T-cell (primary cell): ENCODE measurements at regions not wholly inside any gene's neighbourhood (a gene's known extent, or its start where the extent isn't known, plus 50 kb on each side); places are given as distances from the start of the nearest gene placed in this dataset.
A peak's percentile ranks its signal among the peaks of the same experiment; 100 is the strongest.

ENCODE experiments used
- ATAC-seq, 4 experiments: fragments of 200-7000 bp in 3 of 4; fragments of 150-1000 bp in 1 of 4; cut with Tn5 transposase; replicated peaks in 1 of 4; 1 replicate in 3 of 4; 2 replicates in 1 of 4; pipeline ENCODE4 v1.10.0; 2021; ENCODE audit warnings: moderate library complexity in 3 of 4, mild to moderate bottlenecking in 2 of 4, moderate number of reproducible peaks in 1 of 4
- CTCF ChIA-PET, 2 donors: fragments of 300-600 bp; sonication (Branson Sonifier 250); formaldehyde crosslinking; loops; one replicate each; lab custom pipeline; 2022; ENCODE audit warnings: antibody characterized with exemption in 2 of 2; lab: Charles Lee
- POLR2A ChIA-PET, 2 donors: fragments of 300-600 bp; sonication (Branson Sonifier 250); formaldehyde crosslinking; loops; one replicate each; lab custom pipeline; 2022; ENCODE audit warnings: antibody characterized with exemption in 2 of 2; lab: Charles Lee
- DNase-seq, 35 experiments: peaks; one replicate each; pipeline versions ENCODE4 v3.0.0 to v3.0.0-alpha.2; 2013 to 2023
- H3K27ac ChIP-seq: one replicate; pipeline ENCODE4 v1.5.1; 2013; ENCODE audit warnings: low read length
- H3K27me3 ChIP-seq, 2 experiments: replicated peaks in 1 of 2; 1 replicate in 1 of 2; 2 replicates in 1 of 2; pipeline versions ENCODE4 v1.6.1 to v1.7.0; 2013; ENCODE audit warnings: low read length in 1 of 2, mixed read lengths in 1 of 2; ENCODE audit not compliant: control insufficient read depth in 2 of 2, insufficient read depth in 2 of 2; ENCODE audit errors: extremely low read depth in 1 of 2
- H3K36me3 ChIP-seq, 2 donors: 1 replicate in 1 of 2; 2 replicates in 1 of 2; pipeline versions ENCODE4 v1.6.1 to v1.7.0; 2013; ENCODE audit warnings: low read length in 1 of 2; ENCODE audit not compliant: control insufficient read depth in 2 of 2, insufficient read depth in 1 of 2; ENCODE audit errors: extremely low read depth in 1 of 2
- H3K4me1 ChIP-seq, 2 experiments: 1 replicate in 1 of 2; 2 replicates in 1 of 2; pipeline versions ENCODE4 v1.6.1 to v1.7.0; 2013; ENCODE audit warnings: low read length in 2 of 2, mixed read lengths in 1 of 2; ENCODE audit not compliant: insufficient read depth in 2 of 2, control insufficient read depth in 1 of 2; ENCODE audit errors: extremely low read depth in 1 of 2
- H3K4me3 ChIP-seq, 2 donors: 1 replicate in 1 of 2; 2 replicates in 1 of 2; pipeline versions ENCODE4 v1.5.1 to v1.7.0; 2013; ENCODE audit warnings: mild to moderate bottlenecking in 2 of 2, low read length in 1 of 2, moderate library complexity in 1 of 2; ENCODE audit not compliant: control insufficient read depth in 1 of 2; ENCODE audit errors: extremely low read depth in 1 of 2
- H3K9me3 ChIP-seq: 2 replicates; pipeline ENCODE4 v1.7.0; 2013
- H3K27ac Mint-ChIP-seq, 2 donors: one replicate each; pipeline ENCODE4 v1.8.0; 2020 to 2021; ENCODE audit warnings: mild to moderate bottlenecking in 2 of 2, mixed read lengths in 2 of 2
- H3K27me3 Mint-ChIP-seq, 2 donors: one replicate each; pipeline ENCODE4 v1.8.0; 2021 to 2022; ENCODE audit warnings: mixed read lengths in 2 of 2
- H3K36me3 Mint-ChIP-seq: one replicate; pipeline ENCODE4 v1.8.0; 2021; ENCODE audit warnings: mixed read lengths
- H3K4me1 Mint-ChIP-seq, 3 donors: one replicate each; pipeline ENCODE4 v1.8.0; 2020 to 2022; ENCODE audit warnings: mixed read lengths in 3 of 3, mild to moderate bottlenecking in 1 of 3
- H3K4me3 Mint-ChIP-seq, 3 donors: one replicate each; pipeline ENCODE4 v1.8.0; 2020 to 2022; ENCODE audit warnings: mild to moderate bottlenecking in 3 of 3, mixed read lengths in 3 of 3, moderate library complexity in 3 of 3
- H3K9me3 Mint-ChIP-seq, 3 donors: one replicate each; pipeline ENCODE4 v1.8.0; 2020 to 2022; ENCODE audit warnings: mixed read lengths in 3 of 3
- WGBS: methylation state at CpG from one replicate; pipeline ENCODE4 v1.1.5; 2013; ENCODE audit warnings: missing lambda C conversion rate; ENCODE audit not compliant: insufficient coverage; 5-methylcytosine and 5-hydroxymethylcytosine counted together

GRCh38 chr6:130671119-130671518 is 156.1 kb upstream of the SMLR1 start:
- H3K36me3 ChIP-seq, result no peaks in the 10 kb centered on the region
- H3K4me1 ChIP-seq, result no peaks in the 10 kb centered on the region
- Mint-ChIP-seq H3K4me3 (no peak overlapping the region), H3K27me3 (no peaks in the 10 kb centered on the region), H3K4me1 (peaks cover 3 to 7% (median 4%) of the 10 kb centered on the region in 3 donors), H3K27ac (no peak overlapping the region), H3K9me3 (peaks cover 0 to 4% (median 0%) of the 10 kb centered on the region in 3 donors), H3K36me3 (no peaks in the 10 kb centered on the region)
- H3K9me3 ChIP-seq, result no peaks in the 10 kb centered on the region
- CTCF ChIA-PET, result no interaction called here
- no peak for DNase-seq
- no peak for ATAC-seq
- H3K4me3 ChIP-seq, result no peak overlapping the region
- H3K27me3 ChIP-seq, result no peaks in the 10 kb centered on the region
- POLR2A ChIA-PET, result no interaction called here
- 100% methylated on average over 1 of the region's 2 CpGs for WGBS
- H3K27ac ChIP-seq, result no peak overlapping the region

- no peak overlapping the region for H3K4me3 Mint-ChIP-seq
- no peak overlapping the region for H3K4me3 ChIP-seq
- H3K36me3 ChIP-seq, result no peaks in the 10 kb centered on the region
- ChIA-PET POLR2A (no interaction called here), CTCF (no interaction called here)
- no peaks in the 10 kb centered on the region for H3K9me3 ChIP-seq
- no peak for ATAC-seq
- DNase-seq, result no peak
- no peaks in the 10 kb centered on the region for H3K36me3 Mint-ChIP-seq
- H3K27ac Mint-ChIP-seq, result no peak overlapping the region
- no peak overlapping the region for H3K27ac ChIP-seq
- H3K4me1 Mint-ChIP-seq, result peaks cover 7 to 12% (median 9%) of the 10 kb centered on the region in 3 donors
- peaks cover 0 to 6% (median 0%) of the 10 kb centered on the region in 3 donors for H3K9me3 Mint-ChIP-seq
- WGBS, result 83% methylated on average over 8 of the region's 11 CpGs
- no peaks in the 10 kb centered on the region for H3K4me1 ChIP-seq
- H3K27me3 Mint-ChIP-seq, result no peaks in the 10 kb centered on the region
- H3K27me3 ChIP-seq, result no peaks in the 10 kb centered on the region
These were observed 155.6 kb upstream of the SMLR1 start for GRCh38 chr6:130671577-130671976.

GRCh38 chr6:130672153-130672552 is 155.1 kb upstream of the SMLR1 start:
- no peak overlapping the region for H3K27ac Mint-ChIP-seq
- Histone ChIP-seq H3K9me3 (peaks cover under 1% of the 10 kb centered on the region), H3K27ac (no peak overlapping the region), H3K4me1 (no peaks in the 10 kb centered on the region), H3K27me3 (no peaks in the 10 kb centered on the region), H3K4me3 (no peak overlapping the region), H3K36me3 (no peaks in the 10 kb centered on the region)
- no CpG with 5 or more reads among the region's 6 CpGs for WGBS
- ChIA-PET POLR2A (no interaction called here), CTCF (no interaction called here)
- no peaks in the 10 kb centered on the region for H3K27me3 Mint-ChIP-seq
- no peaks in the 10 kb centered on the region for H3K36me3 Mint-ChIP-seq
- DNase-seq, result no peak
- peaks cover 7 to 12% (median 10%) of the 10 kb centered on the region in 3 donors for H3K4me1 Mint-ChIP-seq
- peaks cover 0 to 12% (median 3%) of the 10 kb centered on the region in 3 donors for H3K9me3 Mint-ChIP-seq
- ATAC-seq, result no peak
- H3K4me3 Mint-ChIP-seq, result no peak overlapping the region

GRCh38 chr6:130674604-130675003 is 152.6 kb upstream of the SMLR1 start:
- Mint-ChIP-seq H3K36me3 (peaks cover 2% of the 10 kb centered on the region), H3K4me1 (peaks cover 7 to 12% (median 10%) of the 10 kb centered on the region in 3 donors), H3K27me3 (no peaks in the 10 kb centered on the region), H3K4me3 (no peak overlapping the region), H3K27ac (no peak overlapping the region), H3K9me3 (peaks cover 4 to 28% (median 18%) of the 10 kb centered on the region in 3 donors)
- ChIA-PET POLR2A (no interaction called here), CTCF (interaction anchor here in 1 of 2 donors (1.0 kb wide), 1 partner anchor 14 kb away, joined by 4 read pairs; no protein-coding TSS in a partner anchor)
- Histone ChIP-seq H3K36me3 (no peaks in the 10 kb centered on the region), H3K9me3 (peaks cover 6% of the 10 kb centered on the region), H3K4me1 (no peaks in the 10 kb centered on the region), H3K27ac (no peak overlapping the region), H3K4me3 (no peak overlapping the region), H3K27me3 (no peaks in the 10 kb centered on the region)
- DNase-seq, result no peak
- no peak for ATAC-seq

- H3K36me3 Mint-ChIP-seq, result peaks cover 2% of the 10 kb centered on the region
These were observed 152.1 kb upstream of the SMLR1 start for GRCh38 chr6:130675072-130675471.

GRCh38 chr6:130676077-130676772 is 151.0 kb upstream of the SMLR1 start:
- no peaks in the 10 kb centered on the region for H3K27me3 ChIP-seq
- DNase-seq, result no peak
- Mint-ChIP-seq H3K27ac (no peak overlapping the region), H3K4me1 (peaks cover 7 to 12% (median 10%) of the 10 kb centered on the region in 3 donors), H3K27me3 (no peaks in the 10 kb centered on the region), H3K36me3 (peaks cover 2% of the 10 kb centered on the region), H3K4me3 (no peak overlapping the region), H3K9me3 (peaks cover 4 to 28% (median 21%) of the 10 kb centered on the region in 3 donors)
- H3K4me1 ChIP-seq, result no peaks in the 10 kb centered on the region
- POLR2A ChIA-PET, result no interaction called here
- H3K36me3 ChIP-seq, result no peaks in the 10 kb centered on the region
- H3K4me3 ChIP-seq, result no peak overlapping the region
- peaks cover 6% of the 10 kb centered on the region for H3K9me3 ChIP-seq
- no peak for ATAC-seq
- no CpG with 5 or more reads among the region's 1 CpG for WGBS
- CTCF ChIA-PET, result interaction anchor here (0.6 to 1.2 kb wide), 3 partner anchors 15 to 1860 kb away, joined by 3 to 4 read pairs (median 3); no protein-coding TSS in a partner anchor
- no peak overlapping the region for H3K27ac ChIP-seq

More at GRCh38 chr6:130675072-130675471, 152.1 kb upstream of the SMLR1 start:
- ATAC-seq, result no peak
- Mint-ChIP-seq H3K4me1 (peaks cover 7 to 12% (median 10%) of the 10 kb centered on the region in 3 donors), H3K27ac (no peak overlapping the region), H3K9me3 (peaks cover 4 to 28% (median 21%) of the 10 kb centered on the region in 3 donors), H3K4me3 (no peak overlapping the region), H3K27me3 (no peaks in the 10 kb centered on the region)
- Histone ChIP-seq H3K4me3 (no peak overlapping the region), H3K27ac (no peak overlapping the region), H3K4me1 (no peaks in the 10 kb centered on the region), H3K27me3 (no peaks in the 10 kb centered on the region), H3K36me3 (no peaks in the 10 kb centered on the region), H3K9me3 (peaks cover 6% of the 10 kb centered on the region)
- ChIA-PET POLR2A (no interaction called here), CTCF (interaction anchor here (0.6 to 1.2 kb wide), 3 partner anchors 14 to 442 kb away, joined by 3 to 4 read pairs (median 4); no protein-coding TSS in a partner anchor)
- DNase-seq, result peak in 1 of 35 experiments; percentile 17
- 39% methylated on average over 3 of the region's 3 CpGs for WGBS
